RCC 7860 (cell line): ENCODE measurements at regions not wholly inside any gene's neighbourhood (a gene's known extent, or its start where the extent isn't known, plus 50 kb on each side); places are given as distances from the start of the nearest gene placed in this dataset.

Source experiments
- DNase-seq: peaks from one replicate; pipeline ENCODE4 v3.0.0-alpha.2; 2015; ENCODE audit warnings: low spot score
- FAIRE-seq: peaks from 2 replicates; lab custom pipeline; 2012; peaks lifted over from hg19 to GRCh38; lab: Jason Lieb, UNC

DNA sequence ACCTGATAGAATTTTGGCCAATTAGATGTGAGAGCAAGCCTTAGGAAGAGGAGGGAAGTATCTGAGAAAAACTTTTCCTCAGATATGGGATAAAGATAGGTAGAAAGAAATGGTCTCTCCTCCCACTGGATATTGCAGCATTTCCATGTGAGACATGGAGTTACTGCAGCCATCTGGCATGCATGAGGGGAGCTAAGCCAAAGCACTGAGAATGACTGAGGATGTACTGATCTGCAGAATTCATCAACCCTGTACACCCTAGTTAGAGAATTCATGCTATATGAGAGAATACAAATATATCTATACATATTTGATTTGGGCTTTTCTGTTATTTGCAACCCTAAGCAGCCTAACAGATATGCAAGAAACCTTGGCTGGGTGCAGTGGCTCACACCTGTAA, 52.5 kb upstream of the RPL34 start:
- no peak for DNase-seq

DNA sequence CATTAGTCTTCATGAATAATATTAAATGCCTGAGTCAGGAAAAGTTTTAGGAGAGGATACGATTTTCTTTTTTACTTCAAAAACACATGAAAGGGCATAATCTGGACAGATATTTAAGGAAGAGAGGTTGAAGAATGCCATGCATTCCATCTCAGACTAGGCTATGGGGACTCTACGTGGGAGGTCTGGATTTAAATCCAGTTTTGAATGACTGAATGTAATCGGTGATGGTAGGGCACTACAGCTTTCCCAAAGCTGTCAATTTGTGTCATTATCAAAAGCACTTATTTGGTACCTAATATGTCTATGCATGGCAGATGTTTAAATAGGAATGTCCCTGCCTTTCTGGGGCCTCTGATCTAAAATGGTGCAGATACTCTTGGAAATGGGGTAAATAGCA, 59.3 kb upstream of the RPL34 start:
- no peak for FAIRE-seq
- no peak for DNase-seq

More for the DNA sequence above, 52.5 kb upstream of the RPL34 start:
- no peak for FAIRE-seq

DNA sequence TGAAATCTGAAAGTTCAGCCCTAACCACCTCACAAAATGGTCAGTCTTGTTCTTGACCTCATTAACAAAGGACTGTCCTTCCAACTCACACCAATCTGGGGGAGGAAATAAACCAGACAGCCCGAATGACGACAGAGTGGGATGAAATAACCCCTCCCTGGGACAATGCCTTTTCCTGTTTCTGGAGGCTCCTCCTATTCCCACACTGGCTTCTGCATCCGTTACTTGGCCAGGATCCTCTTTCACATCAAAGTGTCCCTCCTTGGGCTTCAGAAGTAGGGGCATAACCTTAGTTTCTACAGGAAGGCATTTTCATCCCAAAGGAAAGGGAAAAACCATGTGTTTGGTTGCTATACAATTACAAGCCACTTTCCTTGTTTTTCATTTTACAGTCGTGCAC, 59.8 kb upstream of the RPL34 start:
- FAIRE-seq, result no peak
- DNase-seq, result no peak

DNA sequence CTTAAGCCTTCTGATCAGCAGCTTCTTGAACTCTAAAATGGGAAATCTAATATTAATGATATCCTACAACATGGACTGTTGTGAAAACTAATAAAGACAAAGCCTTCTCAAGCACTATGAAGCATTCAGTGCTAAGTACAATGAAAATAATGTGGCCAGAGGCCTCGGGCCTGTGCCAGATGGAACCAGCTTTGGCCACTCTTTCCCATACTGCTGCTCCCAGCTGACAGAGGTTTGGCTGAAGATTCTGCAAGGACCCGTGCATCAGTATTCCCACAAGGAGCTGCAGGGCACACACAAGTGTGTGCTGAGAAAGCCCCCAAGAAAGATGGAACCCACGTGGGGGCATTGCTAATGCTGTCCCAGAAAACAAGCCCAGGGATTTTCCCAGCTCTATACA, 60.5 kb upstream of the RPL34 start:
- FAIRE-seq (no peak), DNase-seq (no peak)

DNA sequence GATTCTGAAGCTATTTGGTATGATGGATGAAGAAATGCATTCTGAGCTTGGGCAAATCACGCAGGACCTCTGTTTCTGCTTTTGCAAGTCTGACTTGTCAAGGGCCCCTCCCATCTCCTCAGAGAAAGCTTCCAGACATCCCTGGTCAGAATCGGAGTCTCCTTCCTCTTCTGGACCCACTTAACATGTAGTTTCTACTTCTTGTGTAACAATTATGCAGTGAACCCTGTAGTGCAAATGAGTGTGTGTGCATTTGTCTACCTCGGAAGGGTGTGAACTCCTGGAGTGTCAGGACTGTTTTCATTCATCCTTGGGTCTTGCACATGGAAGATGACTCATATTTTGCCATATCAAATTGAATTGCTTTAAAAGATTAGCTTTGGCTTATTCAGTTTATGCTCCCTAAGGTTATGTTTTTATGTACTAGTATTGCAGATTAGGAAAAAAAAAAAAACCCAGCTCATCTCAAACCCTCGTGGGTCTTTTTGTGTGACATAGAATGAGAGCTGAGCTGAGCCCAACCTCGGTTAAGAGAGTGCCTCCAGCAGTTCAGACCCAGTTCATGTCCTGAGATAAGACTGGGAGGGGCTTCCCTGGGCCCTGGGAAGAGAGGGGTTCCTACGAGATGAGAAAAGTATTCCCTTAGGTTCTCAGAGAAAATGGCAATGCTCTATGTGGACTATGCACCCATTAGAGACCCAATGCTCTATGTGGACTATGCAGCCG, 61.1 kb upstream of the RPL34 start:
- no peak for DNase-seq
- no peak for FAIRE-seq

DNA sequence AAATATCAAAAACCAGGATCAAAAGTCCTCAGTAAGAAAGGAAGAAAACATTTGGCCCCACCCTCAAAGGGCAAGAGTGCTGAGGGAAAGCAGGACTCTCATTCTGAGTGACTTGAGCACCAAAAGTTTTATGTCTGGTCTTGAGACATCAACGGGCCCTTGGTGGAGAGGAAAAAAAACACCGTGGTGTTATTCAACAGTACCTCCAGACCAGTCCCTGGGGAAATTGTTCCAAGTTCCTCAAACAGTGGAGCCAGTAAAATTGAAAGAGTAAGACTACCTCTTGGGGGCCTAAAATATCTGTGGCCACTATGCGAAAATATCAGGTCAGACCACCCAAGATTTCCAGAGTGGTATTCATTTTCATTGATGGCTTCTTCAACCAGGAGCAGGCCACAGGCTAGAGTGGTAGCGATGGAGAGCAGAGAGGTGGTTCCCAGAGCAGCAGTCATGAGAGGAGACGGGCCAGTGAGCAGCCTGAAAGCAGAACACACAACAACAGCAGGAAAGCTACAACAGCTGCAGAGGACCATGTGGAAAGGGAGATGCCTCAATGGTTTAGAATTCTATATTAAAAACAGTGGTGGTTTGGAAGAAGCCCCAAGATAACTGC, 63.7 kb upstream of the RPL34 start:
- DNase-seq, result no peak
- no peak for FAIRE-seq

DNA sequence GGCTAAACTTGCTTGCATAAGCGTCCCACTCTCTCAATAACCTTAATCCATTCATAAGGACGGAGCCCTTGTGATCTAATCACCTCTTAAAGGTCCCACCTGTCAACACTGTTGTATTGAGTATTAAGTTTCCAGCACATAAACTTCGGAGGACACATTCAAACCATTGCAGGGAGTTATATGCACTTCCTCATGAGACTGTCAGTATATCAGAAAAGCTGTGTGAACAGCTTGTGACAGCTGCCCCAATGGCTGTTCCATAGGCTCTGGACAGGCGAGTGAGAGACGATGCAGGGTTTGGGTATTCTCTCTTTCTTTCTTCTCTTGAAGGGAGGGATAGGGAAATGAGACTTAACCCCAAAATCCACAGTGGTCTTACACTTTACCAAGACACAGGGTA, 64.2 kb upstream of the RPL34 start:
- no peak for FAIRE-seq
- no peak for DNase-seq

DNA sequence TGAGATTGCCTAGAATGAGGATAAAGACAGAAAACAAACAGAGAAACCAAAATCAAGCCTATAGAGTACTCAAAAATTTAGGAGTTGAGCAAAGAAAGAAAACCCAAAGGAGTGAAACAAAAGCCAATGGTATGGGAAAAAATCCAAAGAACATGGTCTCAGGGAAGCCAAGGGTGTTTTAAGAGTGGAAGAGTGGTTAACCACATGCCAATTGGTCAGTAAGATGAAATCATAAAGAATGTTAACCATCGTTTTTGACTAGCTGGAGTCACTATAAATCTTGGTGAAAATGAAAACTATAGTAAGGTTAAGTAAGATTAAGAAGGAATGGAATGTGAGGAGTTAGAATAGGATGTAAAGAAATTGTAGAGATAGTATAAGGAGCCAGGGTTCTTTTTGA, 64.7 kb upstream of the RPL34 start:
- DNase-seq (no peak), FAIRE-seq (no peak)

DNA sequence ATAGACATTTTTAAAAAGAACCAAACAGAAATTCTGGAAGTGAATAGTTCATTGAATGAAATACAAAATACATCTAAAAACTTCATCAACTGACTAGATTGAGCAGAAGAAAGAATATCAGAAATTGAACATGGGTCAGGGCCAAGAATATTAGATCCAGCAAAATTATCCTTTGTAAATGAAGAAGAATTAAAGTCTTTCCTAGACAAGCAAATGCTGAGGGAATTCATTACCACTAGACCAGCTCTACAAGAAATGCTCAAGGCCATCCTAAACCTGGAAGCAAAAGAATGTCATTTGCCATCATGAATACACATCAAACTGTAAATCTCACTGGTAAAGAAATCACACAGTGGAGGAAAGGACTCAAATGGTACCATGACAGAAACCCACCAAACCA, 72.7 kb upstream of the RPL34 start:
- DNase-seq, result no peak
- no peak for FAIRE-seq

DNA sequence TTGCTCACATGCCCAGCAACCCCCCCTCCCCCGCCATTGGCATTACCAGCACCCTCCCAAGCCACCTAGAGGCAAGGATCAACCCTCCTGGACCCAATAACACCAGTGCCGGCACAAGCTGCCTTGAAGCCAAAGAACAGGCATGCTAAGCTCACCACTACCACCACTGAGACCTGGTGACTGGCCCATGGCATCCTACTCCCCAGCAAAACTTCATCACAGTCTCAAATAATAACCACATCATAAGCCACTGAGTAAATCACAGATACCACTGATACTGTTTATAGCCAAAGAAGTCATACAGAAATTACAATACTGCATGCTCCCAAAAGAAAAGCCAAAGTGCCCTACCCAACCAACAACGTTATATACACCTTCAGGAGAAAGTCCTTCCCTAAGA, 73.6 kb upstream of the RPL34 start:
- FAIRE-seq (no peak), DNase-seq (no peak)

DNA sequence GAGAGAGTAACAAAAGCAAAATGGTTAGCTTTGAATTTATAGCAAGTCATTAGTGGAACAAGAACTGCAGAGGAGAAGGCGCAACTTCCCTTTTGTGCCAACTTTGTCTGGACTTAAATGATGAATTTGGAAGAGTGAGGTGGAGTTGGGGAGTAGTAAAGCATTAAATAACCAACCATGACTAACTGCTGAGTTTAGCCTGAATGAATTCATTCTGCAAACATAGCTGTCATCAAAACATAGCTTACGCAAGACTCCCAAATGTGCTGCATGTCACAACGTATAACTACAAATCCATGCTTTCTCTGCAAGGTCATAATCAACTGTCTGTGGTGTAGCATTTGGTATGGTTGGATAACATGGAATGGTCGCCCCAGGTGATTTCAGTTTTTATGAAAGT, 75.9 kb upstream of the RPL34 start:
- peak; percentile 21 for DNase-seq
- no peak for FAIRE-seq

DNA sequence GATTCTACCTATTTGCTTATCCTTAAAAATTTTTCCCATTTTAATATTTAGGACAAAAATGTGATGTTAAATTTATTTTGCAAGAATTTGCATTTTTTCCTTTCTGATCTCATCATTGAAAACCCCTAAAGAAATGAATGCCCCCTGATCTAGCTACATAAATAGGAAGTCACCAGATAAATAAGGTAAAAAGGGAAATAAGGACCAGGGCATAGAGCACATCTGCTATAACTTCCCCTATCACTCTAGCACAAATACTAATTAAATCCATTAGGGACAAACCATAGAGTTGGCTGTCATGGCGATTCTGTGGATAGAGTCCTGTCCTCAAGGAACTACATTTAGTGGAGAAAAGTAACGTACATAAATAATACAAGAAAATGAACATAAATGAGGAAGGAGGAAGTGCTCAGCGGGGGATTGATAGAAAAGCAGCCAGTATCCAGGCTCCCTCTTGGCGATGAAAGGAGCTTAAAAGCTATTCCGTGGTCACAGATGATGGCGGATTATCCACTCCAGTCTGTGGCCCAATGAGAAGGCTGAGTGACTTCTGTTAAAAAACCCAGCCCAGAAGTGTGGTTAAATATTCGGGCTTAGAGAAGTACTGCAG, 76.9 kb upstream of the RPL34 start:
- FAIRE-seq, result no peak
- DNase-seq, result no peak

DNA sequence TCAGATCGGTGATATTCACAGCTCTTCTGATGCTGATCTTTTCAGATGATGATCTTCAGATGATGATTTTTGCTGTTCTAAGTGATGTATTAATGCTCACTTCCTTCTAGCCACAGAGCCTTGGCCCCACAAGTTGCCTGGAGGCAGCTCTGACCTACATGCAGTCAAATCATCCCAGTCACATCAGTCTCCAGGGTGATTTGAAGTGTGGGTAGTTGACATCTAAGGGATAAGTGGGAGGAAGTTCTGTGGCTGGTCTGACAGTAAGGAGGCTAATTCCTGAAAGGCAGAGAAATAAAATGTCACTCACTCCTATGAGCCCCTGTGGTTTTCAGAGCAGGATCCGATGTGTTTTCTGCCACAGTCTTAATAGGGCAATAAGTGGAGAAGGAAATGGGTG, 79.8 kb upstream of the RPL34 start:
- FAIRE-seq (no peak), DNase-seq (no peak)

DNA sequence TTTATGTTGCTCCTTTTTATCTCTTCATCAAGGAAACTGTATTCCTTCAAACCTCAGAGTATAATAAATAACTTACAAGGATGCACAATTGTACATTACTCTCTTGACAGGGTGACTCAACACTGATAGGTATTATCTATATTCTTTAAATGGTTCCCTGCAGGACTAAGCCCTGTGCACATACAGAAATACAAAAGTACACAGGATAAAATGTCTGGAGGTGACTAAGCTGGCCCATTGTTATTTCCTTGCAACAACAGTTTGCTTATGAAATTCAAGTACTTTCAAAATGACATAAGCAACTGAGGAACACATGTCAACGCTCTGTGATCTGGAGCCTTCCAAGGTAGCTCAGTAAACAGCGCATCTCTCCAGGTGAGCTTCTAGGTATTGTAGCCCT, 83.8 kb upstream of the RPL34 start:
- FAIRE-seq (no peak), DNase-seq (no peak)

DNA sequence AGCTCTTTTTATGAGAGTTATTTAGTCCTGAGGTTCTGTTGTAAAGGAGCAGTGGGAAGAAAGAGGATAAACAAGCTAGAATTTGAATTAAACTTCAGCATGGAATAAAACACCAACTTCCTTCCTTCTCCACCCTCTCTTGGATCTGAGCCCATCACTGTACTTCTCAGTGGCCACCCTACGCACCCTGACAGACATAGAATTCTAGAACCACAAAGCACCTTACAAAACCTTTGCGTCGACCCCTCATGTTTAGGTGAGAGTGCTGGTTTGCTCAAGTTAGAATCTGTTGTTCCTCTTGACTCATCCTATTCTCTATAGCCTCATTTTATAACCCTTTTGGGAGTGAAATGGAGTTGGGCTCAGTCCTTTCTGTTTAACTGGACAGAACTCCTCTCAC, 84.6 kb upstream of the RPL34 start:
- no peak for FAIRE-seq
- no peak for DNase-seq

DNA sequence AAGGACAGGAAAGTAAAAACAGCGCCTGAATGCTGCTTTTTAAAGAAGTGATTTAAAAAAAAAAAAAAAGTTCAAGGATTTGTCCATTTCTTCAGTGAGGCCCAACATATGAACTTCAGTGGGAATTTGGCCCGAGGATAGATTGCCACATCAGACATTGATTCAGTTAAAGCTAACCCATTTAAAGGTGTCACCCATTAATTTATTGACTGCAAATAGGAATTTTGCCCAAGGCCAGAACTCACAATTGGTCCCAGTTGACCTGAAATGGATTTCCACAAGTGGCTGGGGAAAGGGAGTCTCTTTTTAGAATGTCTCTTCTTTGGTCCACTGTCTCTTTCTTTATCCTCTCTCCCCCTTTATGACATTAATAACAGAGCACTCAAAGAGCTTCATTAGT, 86.5 kb upstream of the RPL34 start:
- FAIRE-seq (no peak), DNase-seq (no peak)

DNA sequence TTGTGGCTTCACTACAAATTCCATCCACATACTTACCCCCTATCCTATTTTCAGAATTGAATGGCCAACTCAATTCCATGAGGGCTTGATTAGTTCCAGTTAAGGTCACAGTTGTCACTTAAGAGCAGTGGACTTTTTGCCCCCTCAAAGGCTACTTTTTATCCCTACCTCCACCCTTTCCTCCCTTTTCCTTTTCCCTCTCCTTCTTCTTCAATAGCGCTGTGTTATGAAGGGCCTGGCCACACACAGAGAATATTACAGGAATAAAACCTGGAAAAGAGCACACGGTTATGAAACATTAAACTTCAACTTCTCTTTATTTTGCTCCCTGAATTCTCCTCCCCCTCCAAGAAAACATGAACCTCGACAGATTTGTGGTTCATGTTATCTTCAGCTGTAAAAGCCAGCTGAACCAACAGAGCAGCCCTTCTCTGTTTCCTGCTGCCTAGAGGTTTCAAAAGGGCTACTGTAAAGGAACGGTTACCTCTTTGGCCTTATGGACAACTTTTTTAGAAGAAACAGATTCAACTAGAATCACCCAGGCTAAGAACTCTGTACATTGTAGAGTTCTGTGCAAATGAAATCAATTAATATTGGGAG, 87.0 kb upstream of the RPL34 start:
- DNase-seq (no peak), FAIRE-seq (no peak)

DNA sequence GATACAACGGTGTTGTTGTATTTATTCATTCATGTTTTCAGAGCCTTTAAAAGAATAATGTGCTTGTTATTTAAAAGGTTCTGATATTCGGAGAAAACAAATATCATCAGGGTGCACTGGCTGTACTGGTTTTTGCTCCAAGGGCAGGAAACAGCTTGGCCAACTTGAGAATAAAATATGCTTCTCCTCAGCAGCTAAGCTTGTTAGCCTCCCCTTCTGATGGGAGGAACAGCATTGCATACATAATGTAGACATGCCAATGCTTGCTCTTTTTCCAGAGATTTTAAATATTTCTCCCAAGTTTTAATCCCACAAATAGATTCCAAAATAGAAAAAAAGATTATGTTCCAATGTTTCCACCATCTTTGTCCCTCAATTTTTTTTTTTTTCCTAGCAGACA, 87.6 kb upstream of the RPL34 start:
- DNase-seq (no peak), FAIRE-seq (no peak)

DNA sequence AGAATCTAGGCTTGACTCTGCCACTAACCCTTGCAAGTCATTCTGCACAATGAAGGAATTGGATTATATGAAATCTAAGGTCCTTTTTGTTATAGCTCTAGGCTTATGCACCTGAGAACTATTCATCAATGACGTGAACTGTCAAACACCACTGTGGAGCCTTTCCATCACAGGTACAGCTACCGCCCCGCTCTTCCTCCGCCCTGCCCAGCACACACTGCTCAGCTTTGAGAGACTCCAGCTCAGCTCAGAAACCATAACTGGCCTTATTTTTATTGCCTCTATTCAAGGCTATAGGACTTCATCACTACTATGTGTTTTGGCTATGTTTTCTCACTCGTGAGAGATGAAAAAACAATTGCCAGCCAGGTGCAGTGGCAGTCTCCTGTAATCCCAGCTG, 88.2 kb upstream of the RPL34 start:
- FAIRE-seq, result no peak
- no peak for DNase-seq

DNA sequence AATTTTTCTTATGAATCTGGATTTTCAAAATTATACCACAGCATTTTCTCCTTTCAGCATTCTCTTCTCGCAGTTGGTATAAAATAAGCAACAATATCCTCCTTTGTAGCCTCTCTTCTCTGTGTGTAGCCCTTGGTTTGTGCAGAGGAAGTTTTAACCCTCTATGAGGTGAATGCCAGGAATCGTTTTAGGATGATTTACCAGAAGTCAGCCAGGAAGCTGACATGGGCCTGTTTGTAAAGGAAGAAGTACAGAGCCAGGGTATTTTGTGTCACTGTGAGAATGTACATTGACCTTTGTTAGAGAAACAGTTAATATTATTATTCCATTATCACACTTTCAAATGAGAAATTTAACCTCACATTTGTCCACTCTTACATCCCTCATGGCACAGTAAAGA, 88.9 kb upstream of the RPL34 start:
- no peak for DNase-seq
- no peak for FAIRE-seq

DNA sequence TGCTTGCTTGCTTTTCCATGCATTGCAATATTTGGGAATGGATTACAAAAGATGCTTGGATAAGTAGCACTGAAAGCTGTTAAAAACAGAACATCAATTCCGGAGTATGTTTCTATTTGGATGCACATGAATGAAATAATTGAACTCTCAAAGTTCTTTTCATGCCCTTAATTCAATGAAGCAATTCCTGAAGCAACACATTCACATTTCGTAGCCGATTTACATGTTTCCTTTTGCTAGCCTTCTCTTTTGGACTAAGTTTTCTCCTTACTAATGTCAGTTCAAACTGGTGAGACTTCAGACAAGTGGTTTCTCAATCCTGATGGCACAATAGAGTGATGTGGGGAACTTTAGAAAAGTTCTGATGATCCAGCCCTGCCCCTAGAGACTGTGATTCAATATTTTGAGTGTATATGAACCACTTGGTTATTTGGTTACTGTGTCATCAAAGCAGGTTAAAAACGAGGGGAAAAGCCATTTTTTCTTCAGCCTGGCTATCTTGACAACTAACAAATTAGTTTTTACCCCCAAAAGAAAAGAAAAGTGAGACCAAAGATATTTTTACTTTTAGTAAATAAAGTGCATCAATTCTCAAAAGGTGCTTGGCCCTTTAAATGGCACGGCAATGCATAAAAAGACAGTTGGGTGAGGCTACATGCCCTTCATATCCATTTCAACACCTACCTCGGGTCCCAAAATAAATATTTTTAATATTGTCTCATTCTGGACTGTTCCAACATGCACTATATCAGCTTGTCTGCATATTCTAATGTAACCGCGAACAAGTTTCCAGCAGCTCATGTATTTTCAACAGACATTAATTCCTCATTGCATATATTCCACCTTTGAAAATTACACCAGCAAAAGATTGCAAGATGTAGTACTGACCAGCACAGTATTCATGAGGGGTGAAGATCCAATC, 90.1 kb upstream of the RPL34 start:
- no peak for DNase-seq
- FAIRE-seq, result no peak
